ENCODE measurements at regions not wholly inside any gene's neighbourhood (a gene's known extent, or its start where the extent isn't known, plus 50 kb on each side); places are given as distances from the start of the nearest gene placed in this dataset.
"Not testable (repeated sequence)": the region's sequence is repeated elsewhere in the genome, so short reads cannot be mapped to it uniquely, and the experiment has no call there.

- DNase-seq (ENCODE audit: low read depth in 6 of 9, low spot score in 9 of 9) = no peak
- Histone ChIP-seq H3K27ac (ENCODE audit: low read depth in 1 of 2, low read length in 1 of 2) (no peak overlapping the region), H3K4me3 (ENCODE audit: low read length in 2 of 2) (no peak overlapping the region), H3K9me3 (ENCODE audit: control insufficient read depth in 2 of 2, insufficient read depth in 1 of 2, low read length in 1 of 2) (no peaks in the 10 kb centered on the region), H3K27me3 (ENCODE audit: control insufficient read depth in 2 of 2, insufficient read depth in 1 of 2, low read length in 1 of 2) (peaks cover 0 to 10% of the 10 kb centered on the region in 2 donors), H3K36me3 (ENCODE audit: control insufficient read depth in 2 of 2, insufficient read depth in 2 of 2, low read length in 1 of 2) (no peaks in the 10 kb centered on the region), H3K4me1 (ENCODE audit: control insufficient read depth in 2 of 2, insufficient read depth in 2 of 2, low read length in 2 of 2) (no peaks in the 10 kb centered on the region)
- WGBS = 82% methylated on average over 15 of the region's 17 CpGs
Observed at GRCh38 chr20:63135411-63135810, 80.5 kb downstream of the YTHDF1 start.

- not testable (repeated sequence) for H3K27ac ChIP-seq (ENCODE audit: low read depth in 1 of 2, low read length in 1 of 2); H3K4me1 ChIP-seq (ENCODE audit: control insufficient read depth in 2 of 2, insufficient read depth in 2 of 2, low read length in 2 of 2); DNase-seq (ENCODE audit: low read depth in 6 of 9, low spot score in 9 of 9); H3K9me3 ChIP-seq (ENCODE audit: control insufficient read depth in 2 of 2, insufficient read depth in 1 of 2, low read length in 1 of 2); H3K36me3 ChIP-seq (ENCODE audit: control insufficient read depth in 2 of 2, insufficient read depth in 2 of 2, low read length in 1 of 2); H3K4me3 ChIP-seq (ENCODE audit: low read length in 2 of 2)
- H3K27me3 ChIP-seq (ENCODE audit: control insufficient read depth in 2 of 2, insufficient read depth in 1 of 2, low read length in 1 of 2) = peaks cover 0 to 15% of the 10 kb centered on the region in 2 donors
- 97% methylated on average over 21 of the region's 29 CpGs for WGBS
Observed at GRCh38 chr20:63134711-63135361, 81.1 kb downstream of the YTHDF1 start.

DNA sequence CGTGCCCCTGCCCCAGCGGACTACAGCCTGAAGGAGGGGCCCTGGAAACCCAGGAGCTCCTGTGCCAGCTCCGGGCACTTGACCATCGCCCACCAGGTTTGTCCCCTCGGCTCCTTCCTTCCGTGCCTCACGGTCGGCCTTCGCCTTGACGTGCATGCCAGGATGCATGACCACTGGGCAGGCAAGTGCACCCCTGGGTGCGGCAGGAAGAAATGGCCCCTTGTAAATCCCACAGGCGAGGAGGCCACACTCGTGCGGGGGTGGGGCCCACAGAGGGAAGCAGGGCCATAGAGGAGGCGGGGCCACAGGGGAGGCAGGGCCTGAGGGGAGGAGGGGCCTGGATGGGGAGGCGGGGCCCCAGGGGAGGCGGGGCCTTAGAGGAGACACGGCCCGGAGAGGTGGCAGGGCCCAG is 81.7 kb downstream of the YTHDF1 start:
- 84% methylated on average over 19 of the region's 19 CpGs for WGBS
- Histone ChIP-seq H3K9me3 (ENCODE audit: control insufficient read depth in 2 of 2, insufficient read depth in 1 of 2, low read length in 1 of 2) (no peaks in the 10 kb centered on the region), H3K4me1 (ENCODE audit: control insufficient read depth in 2 of 2, insufficient read depth in 2 of 2, low read length in 2 of 2) (no peaks in the 10 kb centered on the region), H3K27me3 (ENCODE audit: control insufficient read depth in 2 of 2, insufficient read depth in 1 of 2, low read length in 1 of 2) (peaks cover 0 to 21% of the 10 kb centered on the region in 2 donors), H3K36me3 (ENCODE audit: control insufficient read depth in 2 of 2, insufficient read depth in 2 of 2, low read length in 1 of 2) (no peaks in the 10 kb centered on the region), H3K27ac (ENCODE audit: low read depth in 1 of 2, low read length in 1 of 2) (no peak overlapping the region), H3K4me3 (ENCODE audit: low read length in 2 of 2) (no peak overlapping the region)
- no peak for DNase-seq (ENCODE audit: low read depth in 6 of 9, low spot score in 9 of 9)

- H3K27me3 ChIP-seq (ENCODE audit: control insufficient read depth in 2 of 2, insufficient read depth in 1 of 2, low read length in 1 of 2) = peaks cover 0 to 27% of the 10 kb centered on the region in 2 donors
- no peak for DNase-seq (ENCODE audit: low read depth in 6 of 9, low spot score in 9 of 9)
- no peak overlapping the region for H3K27ac ChIP-seq (ENCODE audit: low read depth in 1 of 2, low read length in 1 of 2)
- 91% methylated on average over 15 of the region's 15 CpGs for WGBS
- H3K4me3 ChIP-seq (ENCODE audit: low read length in 2 of 2) = no peak overlapping the region
- no peaks in the 10 kb centered on the region for H3K9me3 ChIP-seq (ENCODE audit: control insufficient read depth in 2 of 2, insufficient read depth in 1 of 2, low read length in 1 of 2)
- no peaks in the 10 kb centered on the region for H3K36me3 ChIP-seq (ENCODE audit: control insufficient read depth in 2 of 2, insufficient read depth in 2 of 2, low read length in 1 of 2)
- no peaks in the 10 kb centered on the region for H3K4me1 ChIP-seq (ENCODE audit: control insufficient read depth in 2 of 2, insufficient read depth in 2 of 2, low read length in 2 of 2)
Observed at GRCh38 chr20:63133481-63134091, 82.3 kb downstream of the YTHDF1 start.

- Histone ChIP-seq H3K4me3 (ENCODE audit: low read length in 2 of 2) (no peak overlapping the region), H3K4me1 (ENCODE audit: control insufficient read depth in 2 of 2, insufficient read depth in 2 of 2, low read length in 2 of 2) (no peaks in the 10 kb centered on the region), H3K9me3 (ENCODE audit: control insufficient read depth in 2 of 2, insufficient read depth in 1 of 2, low read length in 1 of 2) (no peaks in the 10 kb centered on the region), H3K27ac (ENCODE audit: low read depth in 1 of 2, low read length in 1 of 2) (no peak overlapping the region), H3K27me3 (ENCODE audit: control insufficient read depth in 2 of 2, insufficient read depth in 1 of 2, low read length in 1 of 2) (peaks cover 0 to 30% of the 10 kb centered on the region in 2 donors), H3K36me3 (ENCODE audit: control insufficient read depth in 2 of 2, insufficient read depth in 2 of 2, low read length in 1 of 2) (no peaks in the 10 kb centered on the region)
- 88% methylated on average over 29 of the region's 29 CpGs for WGBS
- DNase-seq (ENCODE audit: low read depth in 6 of 9, low spot score in 9 of 9) = no peak
Observed at GRCh38 chr20:63132715-63133471, 83.0 kb downstream of the YTHDF1 start.

- WGBS = 87% methylated on average over 17 of the region's 17 CpGs
- no peaks in the 10 kb centered on the region for H3K9me3 ChIP-seq (ENCODE audit: control insufficient read depth in 2 of 2, insufficient read depth in 1 of 2, low read length in 1 of 2)
- no peak overlapping the region for H3K27ac ChIP-seq (ENCODE audit: low read depth in 1 of 2, low read length in 1 of 2)
- DNase-seq (ENCODE audit: low read depth in 6 of 9, low spot score in 9 of 9) = no peak
- H3K36me3 ChIP-seq (ENCODE audit: control insufficient read depth in 2 of 2, insufficient read depth in 2 of 2, low read length in 1 of 2) = no peaks in the 10 kb centered on the region
- no peak overlapping the region for H3K4me3 ChIP-seq (ENCODE audit: low read length in 2 of 2)
- no peaks in the 10 kb centered on the region for H3K4me1 ChIP-seq (ENCODE audit: control insufficient read depth in 2 of 2, insufficient read depth in 2 of 2, low read length in 2 of 2)
- peaks cover 0 to 31% of the 10 kb centered on the region in 2 donors for H3K27me3 ChIP-seq (ENCODE audit: control insufficient read depth in 2 of 2, insufficient read depth in 1 of 2, low read length in 1 of 2)
Observed at GRCh38 chr20:63132131-63132714, 83.7 kb downstream of the YTHDF1 start.

DNA sequence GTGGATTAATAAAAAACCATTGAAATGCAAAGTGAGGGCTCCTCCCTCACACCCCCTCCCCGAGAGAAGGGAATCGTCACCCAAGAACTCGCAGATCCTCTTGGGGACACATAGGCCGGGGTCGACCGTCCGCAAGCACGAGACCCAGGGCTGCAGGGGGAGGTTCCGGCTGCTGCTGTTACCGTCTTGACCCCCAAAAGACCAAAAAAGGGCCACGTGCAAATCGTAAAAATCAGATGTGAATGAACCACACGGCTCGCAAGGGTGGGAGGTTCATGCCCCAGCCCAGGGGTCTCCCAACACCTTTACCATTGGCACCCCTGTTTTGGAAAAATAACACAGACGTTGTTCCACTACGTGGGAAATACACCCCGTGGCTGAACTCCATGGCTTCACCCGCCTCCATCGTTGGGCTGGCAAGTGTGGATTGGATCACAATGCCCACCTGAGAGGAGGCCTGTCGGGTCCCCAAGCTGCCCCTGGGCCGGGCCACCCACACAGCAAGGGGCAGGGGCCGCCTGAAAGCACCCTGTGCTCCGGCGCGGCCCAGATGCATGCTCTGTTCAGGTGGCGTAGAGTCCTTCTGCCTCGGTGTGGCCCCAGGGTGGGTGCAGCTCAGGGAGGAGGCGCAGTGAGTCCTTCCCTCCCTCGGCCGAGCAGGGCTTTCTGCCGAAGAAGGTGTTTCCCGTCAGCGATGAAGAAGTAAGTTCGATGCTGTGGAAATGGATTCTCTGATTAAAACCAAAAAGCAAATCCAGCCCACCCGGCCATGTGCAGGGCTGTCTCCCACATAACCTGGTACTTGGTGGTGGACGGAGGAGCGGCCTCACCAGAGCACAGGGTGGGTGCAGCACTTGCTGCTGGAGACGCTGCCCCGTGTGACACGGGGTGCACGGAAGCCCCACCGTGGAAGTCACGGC is 85.0 kb downstream of the YTHDF1 start:
- Histone ChIP-seq H3K36me3 (ENCODE audit: control insufficient read depth in 2 of 2, insufficient read depth in 2 of 2, low read length in 1 of 2) (no peaks in the 10 kb centered on the region), H3K27me3 (ENCODE audit: control insufficient read depth in 2 of 2, insufficient read depth in 1 of 2, low read length in 1 of 2) (peaks cover 0 to 33% of the 10 kb centered on the region in 2 donors), H3K4me3 (ENCODE audit: low read length in 2 of 2) (no peak overlapping the region), H3K27ac (ENCODE audit: low read depth in 1 of 2, low read length in 1 of 2) (no peak overlapping the region), H3K4me1 (ENCODE audit: control insufficient read depth in 2 of 2, insufficient read depth in 2 of 2, low read length in 2 of 2) (no peaks in the 10 kb centered on the region), H3K9me3 (ENCODE audit: control insufficient read depth in 2 of 2, insufficient read depth in 1 of 2, low read length in 1 of 2) (no peaks in the 10 kb centered on the region)
- 81% methylated on average over 43 of the region's 43 CpGs for WGBS
- DNase-seq (ENCODE audit: low read depth in 6 of 9, low spot score in 9 of 9) = no peak

DNA sequence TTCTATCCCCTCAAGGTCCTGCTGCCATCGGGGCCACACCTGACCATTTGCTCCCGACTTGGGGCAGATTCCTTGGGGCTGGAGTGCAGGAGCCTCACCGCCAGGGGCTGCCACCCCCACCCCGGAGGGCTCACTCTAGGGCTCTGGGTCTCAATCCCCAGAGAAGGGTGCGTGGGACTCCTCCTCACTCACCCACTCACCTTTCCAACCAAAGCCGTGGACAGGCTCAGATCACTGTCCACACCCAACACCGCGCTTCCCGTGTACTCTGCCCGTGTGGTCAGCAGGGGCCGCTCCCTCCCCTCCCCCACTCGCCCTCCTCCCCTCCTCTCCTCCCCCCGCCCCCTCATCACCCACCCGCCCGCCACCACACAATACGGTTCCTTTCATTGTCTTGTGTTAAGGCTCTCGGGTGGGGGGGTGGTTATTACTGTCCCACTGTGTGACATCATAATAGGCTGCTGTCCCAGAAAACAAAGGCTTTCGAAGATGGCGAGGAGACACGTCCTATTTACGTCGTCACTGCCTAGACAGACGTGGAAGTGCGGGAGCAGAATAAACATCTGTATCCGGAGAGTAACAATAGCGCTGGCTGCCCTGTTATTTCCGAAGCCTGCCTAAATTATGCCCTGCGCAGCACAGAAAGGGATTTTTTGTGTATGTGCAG is 85.8 kb downstream of the YTHDF1 start:
- Histone ChIP-seq H3K27ac (ENCODE audit: low read depth in 1 of 2, low read length in 1 of 2) (no peak overlapping the region), H3K9me3 (ENCODE audit: control insufficient read depth in 2 of 2, insufficient read depth in 1 of 2, low read length in 1 of 2) (no peaks in the 10 kb centered on the region), H3K4me1 (ENCODE audit: control insufficient read depth in 2 of 2, insufficient read depth in 2 of 2, low read length in 2 of 2) (no peaks in the 10 kb centered on the region), H3K27me3 (ENCODE audit: control insufficient read depth in 2 of 2, insufficient read depth in 1 of 2, low read length in 1 of 2) (peaks cover 0 to 37% of the 10 kb centered on the region in 2 donors), H3K4me3 (ENCODE audit: low read length in 2 of 2) (no peak overlapping the region), H3K36me3 (ENCODE audit: control insufficient read depth in 2 of 2, insufficient read depth in 2 of 2, low read length in 1 of 2) (no peaks in the 10 kb centered on the region)
- WGBS = 34% methylated on average over 28 of the region's 28 CpGs
- DNase-seq (ENCODE audit: low read depth in 6 of 9, low spot score in 9 of 9) = no peak

Data from thymus (tissue), 11 donors.